Progenitor cell of endocrine pancreas (in vitro differentiated cells): ENCODE measurements at regions not wholly inside any gene's neighbourhood (a gene's known extent, or its start where the extent isn't known, plus 50 kb on each side); places are given as distances from the start of the nearest gene placed in this dataset.

ENCODE experiments used
- DNase-seq: peaks from one replicate; pipeline ENCODE4 v3.0.0; 2021; ENCODE audit warnings: low spot score; ENCODE audit not compliant: unreplicated experiment
- H3K27ac Mint-ChIP-seq: 2 replicates; pipeline ENCODE4 v1.8.0; 2021; ENCODE audit warnings: mild to moderate bottlenecking, moderate library complexity, mixed read lengths
- H3K27me3 Mint-ChIP-seq: 2 replicates; pipeline ENCODE4 v1.8.0; 2021; ENCODE audit warnings: mixed read lengths
- H3K36me3 Mint-ChIP-seq: 2 replicates; pipeline ENCODE4 v1.8.0; 2022; ENCODE audit warnings: mixed read lengths; ENCODE audit not compliant: insufficient read depth
- H3K4me1 Mint-ChIP-seq: 2 replicates; pipeline ENCODE4 v1.8.0; 2021; ENCODE audit warnings: low read depth, mixed read lengths
- H3K4me3 Mint-ChIP-seq: 2 replicates; pipeline ENCODE4 v1.8.0; 2021; ENCODE audit warnings: low read depth, mild to moderate bottlenecking, moderate library complexity, mixed read lengths
- H3K9me3 Mint-ChIP-seq: 2 replicates; pipeline ENCODE4 v1.8.0; 2021; ENCODE audit warnings: low read depth, mixed read lengths
- CTCF ChIP-seq: fragments of 200-600 bp; sonication (generic); IDR thresholded peaks from one replicate; pipeline ENCODE4 v1.5.0; 2021; ENCODE audit warnings: antibody characterized with exemption, mild to moderate bottlenecking; ENCODE audit not compliant: unreplicated experiment

GRCh38 chr6:103791458-103791857 lies 1068.3 kb downstream of the HACE1 start:
- H3K4me3 Mint-ChIP-seq = no peak overlapping the region
- peaks cover 8% of the 10 kb centered on the region for H3K9me3 Mint-ChIP-seq
- no peak for TF ChIP-seq CTCF
- no peak overlapping the region for H3K27ac Mint-ChIP-seq
- H3K4me1 Mint-ChIP-seq = no peaks in the 10 kb centered on the region
- no peaks in the 10 kb centered on the region for H3K36me3 Mint-ChIP-seq
- H3K27me3 Mint-ChIP-seq = no peaks in the 10 kb centered on the region
- DNase-seq = no peak

GRCh38 chr6:103784117-103784516 lies 1075.6 kb downstream of the HACE1 start:
- H3K4me3 Mint-ChIP-seq = no peak overlapping the region
- H3K27ac Mint-ChIP-seq = no peak overlapping the region
- no peaks in the 10 kb centered on the region for H3K9me3 Mint-ChIP-seq
- DNase-seq = no peak
- no peaks in the 10 kb centered on the region for H3K27me3 Mint-ChIP-seq
- no peaks in the 10 kb centered on the region for H3K36me3 Mint-ChIP-seq
- H3K4me1 Mint-ChIP-seq = peaks cover 3% of the 10 kb centered on the region
- no peak for TF ChIP-seq CTCF

- H3K4me3 Mint-ChIP-seq = no peak overlapping the region
- no peaks in the 10 kb centered on the region for H3K9me3 Mint-ChIP-seq
- no peaks in the 10 kb centered on the region for H3K27me3 Mint-ChIP-seq
- DNase-seq = no peak
- TF ChIP-seq CTCF = no peak
- no peak overlapping the region for H3K27ac Mint-ChIP-seq
- no peaks in the 10 kb centered on the region for H3K36me3 Mint-ChIP-seq
- peaks cover 3% of the 10 kb centered on the region for H3K4me1 Mint-ChIP-seq
Observed at GRCh38 chr6:103783329-103783728, 1076.4 kb downstream of the HACE1 start.

- Mint-ChIP-seq H3K4me1 (no peaks in the 10 kb centered on the region), H3K27ac (no peak overlapping the region), H3K9me3 (no peaks in the 10 kb centered on the region), H3K4me3 (no peak overlapping the region), H3K27me3 (no peaks in the 10 kb centered on the region), H3K36me3 (no peaks in the 10 kb centered on the region)
- DNase-seq = no peak
- TF ChIP-seq CTCF = no peak
Observed at GRCh38 chr6:103769431-103769830, 1090.3 kb downstream of the HACE1 start.

- Mint-ChIP-seq H3K4me3 (no peak overlapping the region), H3K4me1 (no peaks in the 10 kb centered on the region), H3K27me3 (no peaks in the 10 kb centered on the region), H3K36me3 (no peaks in the 10 kb centered on the region), H3K27ac (no peak overlapping the region), H3K9me3 (no peaks in the 10 kb centered on the region)
- DNase-seq = no peak
- TF ChIP-seq CTCF = no peak
Observed at GRCh38 chr6:103750603-103751002, 1109.1 kb downstream of the HACE1 start.
